C4-2B (cell line): ENCODE measurements at regions not wholly inside any gene's neighbourhood (a gene's known extent, or its start where the extent isn't known, plus 50 kb on each side); places are given as distances from the start of the nearest gene placed in this dataset.

Experiments used
- CTCF ChIP-seq: fragments of 450-650 bp; conservative IDR thresholded peaks from 2 replicates; pipeline ENCODE4 v1.5.1; 2017; ENCODE audit warnings: mild to moderate bottlenecking
- ZFX ChIP-seq: fragments of 450-650 bp; IDR thresholded peaks from 2 replicates; pipeline ENCODE4 v1.6.1; 2017

- TF ChIP-seq CTCF: no peak
- TF ChIP-seq ZFX: no peak
Measured at GRCh38 chr2:120531365-120531764, 185.4 kb downstream of the INHBB start.
